Activated B cell treated with CpG ODN at 0.5 μM for 24 hours (primary cell): ENCODE measurements at regions not wholly inside any gene's neighbourhood (a gene's known extent, or its start where the extent isn't known, plus 50 kb on each side); places are given as distances from the start of the nearest gene placed in this dataset.
"Not testable (repeated sequence)": the region's sequence is repeated elsewhere in the genome, so short reads cannot be mapped to it uniquely, and the experiment has no call there.

Experiments
- ATAC-seq: fragments of 200-7000 bp; cut with Tn5 transposase; one replicate; pipeline ENCODE4 v1.10.0; 2021; ENCODE audit warnings: low read depth, mild to moderate bottlenecking, moderate library complexity
- CTCF ChIA-PET: fragments of 350-600 bp; sonication (Branson Sonifier 250); formaldehyde crosslinking; loops from one replicate; lab custom pipeline; 2021; ENCODE audit warnings: antibody characterized with exemption; lab: Charles Lee
- POLR2A ChIA-PET: fragments of 350-600 bp; sonication (Branson Sonifier 250); formaldehyde crosslinking; loops from one replicate; lab custom pipeline; 2021; ENCODE audit warnings: antibody characterized with exemption; lab: Charles Lee
- DNase-seq: peaks from one replicate; pipeline ENCODE4 v3.0.0; 2022
- H3K27ac Mint-ChIP-seq: one replicate; pipeline ENCODE4 v1.8.0; 2020; ENCODE audit warnings: mixed read lengths
- H3K27me3 Mint-ChIP-seq: one replicate; pipeline ENCODE4 v1.8.0; 2021; ENCODE audit warnings: mixed read lengths
- H3K36me3 Mint-ChIP-seq: one replicate; pipeline ENCODE4 v1.8.0; 2021; ENCODE audit warnings: low read depth, mixed read lengths
- H3K4me1 Mint-ChIP-seq: one replicate; pipeline ENCODE4 v1.8.0; 2021; ENCODE audit warnings: mixed read lengths
- H3K4me3 Mint-ChIP-seq: one replicate; pipeline ENCODE4 v1.8.0; 2020; ENCODE audit warnings: mild to moderate bottlenecking, mixed read lengths
- H3K9me3 Mint-ChIP-seq: one replicate; pipeline ENCODE4 v1.8.0; 2020; ENCODE audit warnings: mixed read lengths
- CTCF ChIP-seq: fragments of 200-600 bp; IDR thresholded peaks from one replicate; pipeline ENCODE4 v1.8.0; 2022; ENCODE audit warnings: antibody characterized with exemption, mild to moderate bottlenecking
- intact Hi-C: fragments of 100-400 bp; cut with micrococcal nuclease; formaldehyde crosslinking; loops from one replicate; pipeline ENCODE4 v1.15.1; 2024

DNA sequence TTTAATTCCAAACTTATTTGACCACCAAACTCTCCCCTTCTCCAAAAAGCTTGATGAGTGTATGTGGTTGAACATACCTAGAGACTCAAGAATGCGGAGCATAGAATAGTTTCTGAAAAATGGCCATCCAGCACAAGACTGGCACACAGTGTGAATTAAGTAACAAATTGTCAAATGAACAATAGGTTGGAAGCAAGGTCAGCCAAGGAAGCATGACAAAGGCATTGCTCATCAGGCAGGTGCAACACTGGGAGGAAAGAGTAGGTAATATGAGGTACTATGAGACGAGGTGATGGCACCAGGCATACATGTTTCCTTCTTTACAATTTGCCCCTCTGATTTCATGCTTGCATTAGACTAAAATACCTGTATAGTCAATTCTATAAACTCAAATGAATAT is 73.7 kb downstream of the DKK1 start:
- Mint-ChIP-seq H3K4me3 (no peak overlapping the region), H3K4me1 (no peaks in the 10 kb centered on the region), H3K27ac (no peak overlapping the region), H3K9me3 (no peaks in the 10 kb centered on the region), H3K27me3 (no peaks in the 10 kb centered on the region), H3K36me3 (no peaks in the 10 kb centered on the region)
- ATAC-seq (no peak), DNase-seq (no peak)
- ChIA-PET CTCF (no interaction called here), POLR2A (no interaction called here)
- intact Hi-C loops: no loop called here
- no peak for TF ChIP-seq CTCF

DNA sequence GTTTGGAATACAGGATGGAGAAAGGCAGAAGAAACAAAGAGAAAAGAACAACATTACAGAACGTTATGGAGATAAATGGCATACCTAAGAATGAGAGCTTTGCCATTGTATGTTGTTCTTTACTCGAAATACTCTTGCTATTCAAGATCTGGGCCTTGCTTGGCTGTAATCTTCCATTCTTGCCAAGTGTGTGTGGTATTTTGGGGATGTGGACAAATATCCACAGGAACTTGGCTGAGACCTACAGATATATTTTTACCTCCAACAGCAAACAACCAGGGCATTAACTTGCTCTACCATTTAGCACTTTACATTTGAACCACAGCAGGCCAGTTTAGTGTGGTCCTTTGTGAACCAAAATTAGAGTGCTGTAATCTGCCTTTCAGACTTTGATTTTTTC is 76.3 kb downstream of the DKK1 start:
- Mint-ChIP-seq H3K27me3 (no peaks in the 10 kb centered on the region), H3K27ac (no peak overlapping the region), H3K4me3 (no peak overlapping the region), H3K9me3 (no peaks in the 10 kb centered on the region), H3K36me3 (no peaks in the 10 kb centered on the region), H3K4me1 (no peaks in the 10 kb centered on the region)
- POLR2A ChIA-PET: no interaction called here
- CTCF ChIA-PET: no interaction called here
- DNase-seq (no peak), ATAC-seq (no peak)
- TF ChIP-seq CTCF: no peak
- intact Hi-C loops: no loop called here

DNA sequence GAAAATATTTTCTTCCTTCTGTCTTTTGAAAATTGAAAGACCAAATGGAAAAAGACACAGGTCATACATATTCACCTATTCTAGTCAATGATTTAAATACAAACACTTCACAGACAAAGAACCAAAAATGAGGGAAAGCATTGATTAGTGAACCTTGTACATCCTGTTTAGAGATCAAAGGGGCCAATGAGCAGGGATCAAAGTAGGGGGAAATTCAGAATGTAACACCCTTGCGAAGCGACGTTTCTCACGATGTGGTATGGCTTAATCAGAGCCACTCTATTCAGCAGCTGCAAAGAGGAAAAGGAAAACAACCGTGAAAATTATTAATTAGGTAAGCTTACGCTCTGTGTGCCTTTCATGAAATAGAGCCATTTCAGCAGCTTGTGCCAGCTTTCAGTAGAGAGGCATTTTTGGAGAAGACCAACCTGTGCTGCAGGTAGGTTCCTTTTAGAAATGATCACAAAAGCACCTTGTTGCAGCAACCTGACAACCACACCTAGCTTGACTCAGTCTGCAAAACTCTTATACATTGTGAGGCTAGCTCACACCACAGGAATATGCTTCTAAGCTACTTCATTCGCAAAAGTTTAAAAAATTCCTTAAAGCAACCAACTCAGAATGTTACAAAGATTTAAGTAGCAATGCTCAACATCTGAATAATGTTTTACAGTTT is 78.0 kb downstream of the DKK1 start:
- ATAC-seq (no peak), DNase-seq (no peak)
- no peaks in the 10 kb centered on the region for H3K9me3 Mint-ChIP-seq
- H3K27me3 Mint-ChIP-seq: no peaks in the 10 kb centered on the region
- H3K4me3 Mint-ChIP-seq: no peak overlapping the region
- no peak overlapping the region for H3K27ac Mint-ChIP-seq
- no peaks in the 10 kb centered on the region for H3K36me3 Mint-ChIP-seq
- no peak for TF ChIP-seq CTCF
- H3K4me1 Mint-ChIP-seq: no peaks in the 10 kb centered on the region
- intact Hi-C loops: no loop called here
- ChIA-PET POLR2A (no interaction called here), CTCF (no interaction called here)

GRCh38 chr10:52394246-52394645 is 80.2 kb downstream of the DKK1 start:
- no peak for TF ChIP-seq CTCF
- no peaks in the 10 kb centered on the region for H3K9me3 Mint-ChIP-seq
- no peak for ATAC-seq
- H3K36me3 Mint-ChIP-seq: no peaks in the 10 kb centered on the region
- no peaks in the 10 kb centered on the region for H3K27me3 Mint-ChIP-seq
- intact Hi-C loops: no loop called here
- CTCF ChIA-PET: no interaction called here
- H3K27ac Mint-ChIP-seq: no peak overlapping the region
- no peak for DNase-seq
- no peak overlapping the region for H3K4me3 Mint-ChIP-seq
- no peaks in the 10 kb centered on the region for H3K4me1 Mint-ChIP-seq
- POLR2A ChIA-PET: no interaction called here

DNA sequence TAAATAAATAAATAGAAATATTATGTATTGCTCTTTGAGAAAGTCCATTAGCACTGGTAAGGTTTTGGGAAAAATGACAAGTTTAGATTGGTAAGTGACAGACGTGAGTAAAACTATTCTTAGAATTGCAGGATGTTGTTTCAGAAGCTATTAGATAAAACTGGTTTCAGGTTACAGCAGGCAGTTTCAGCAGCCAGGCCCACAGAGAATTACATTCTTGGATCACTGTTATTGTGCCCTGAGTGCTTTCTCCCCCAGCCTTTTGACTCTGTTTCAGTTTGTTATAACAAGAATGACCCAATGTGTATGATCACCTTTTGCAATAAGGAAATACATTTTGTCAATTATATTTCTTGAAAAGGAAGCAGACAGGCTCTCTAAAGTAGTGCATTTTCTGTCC is 86.5 kb downstream of the DKK1 start:
- Mint-ChIP-seq H3K9me3 (peaks cover 11% of the 10 kb centered on the region), H3K27ac (no peak overlapping the region), H3K4me3 (no peak overlapping the region), H3K4me1 (no peaks in the 10 kb centered on the region), H3K27me3 (no peaks in the 10 kb centered on the region), H3K36me3 (no peaks in the 10 kb centered on the region)
- ATAC-seq (no peak), DNase-seq (no peak)
- no peak for TF ChIP-seq CTCF
- ChIA-PET POLR2A (no interaction called here), CTCF (no interaction called here)
- intact Hi-C loops: no loop called here

DNA sequence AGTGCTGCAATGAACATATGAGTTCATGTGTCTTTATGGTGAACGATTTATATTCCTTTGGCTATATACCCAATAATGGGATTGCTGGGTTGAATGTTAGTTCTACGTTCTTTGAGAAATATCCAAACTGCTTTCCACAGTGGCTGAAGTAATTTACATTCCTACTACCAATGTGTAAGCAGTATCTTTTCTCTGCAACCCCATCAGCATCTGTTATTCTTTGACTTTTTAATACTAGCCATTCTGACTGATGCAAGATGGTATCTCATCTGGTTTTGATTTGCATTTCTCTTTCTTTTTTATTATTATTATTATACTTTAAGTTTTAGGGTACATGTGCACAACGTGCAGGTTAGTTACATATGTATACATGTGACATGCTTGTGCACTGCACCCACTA is 89.7 kb downstream of the DKK1 start:
- intact Hi-C loops, H3K27ac Mint-ChIP-seq, H3K36me3 Mint-ChIP-seq, DNase-seq, H3K4me3 Mint-ChIP-seq, POLR2A ChIA-PET, H3K4me1 Mint-ChIP-seq, CTCF ChIA-PET, ATAC-seq, H3K27me3 Mint-ChIP-seq: not testable (repeated sequence)
- H3K9me3 Mint-ChIP-seq: peaks cover 11% of the 10 kb centered on the region
